AG04450 (cell line): ENCODE measurements at regions not wholly inside any gene's neighbourhood (a gene's known extent, or its start where the extent isn't known, plus 50 kb on each side); places are given as distances from the start of the nearest gene placed in this dataset.

Experiments used
- CTCF ChIA-PET: fragments of 300-600, 350-600 bp; formaldehyde crosslinking; extraction: SDS; loops from one replicate; lab custom pipeline; 2022; ENCODE audit warnings: antibody characterized with exemption, inconsistent platforms; lab: Charles Lee
- POLR2A ChIA-PET: fragments of 350-600 bp; formaldehyde crosslinking; extraction: SDS; loops from one replicate; lab custom pipeline; 2021; ENCODE audit warnings: antibody characterized with exemption, inconsistent platforms; lab: Yijun Ruan, JAX
- DNase-seq: peaks from one replicate; pipeline ENCODE4 v3.0.0-alpha.2; 2011; ENCODE audit warnings: low read depth, low spot score
- H3K27ac ChIP-seq: one replicate; pipeline ENCODE4 v1.5.1; 2012; ENCODE audit warnings: low read depth, low read length, control low read depth
- H3K27me3 ChIP-seq: one replicate; pipeline ENCODE4 v1.6.0; 2012; ENCODE audit warnings: low read length; ENCODE audit not compliant: control insufficient read depth, insufficient read depth
- H3K4me3 ChIP-seq: 2 replicates; pipeline ENCODE4 v1.5.1; 2011; ENCODE audit warnings: mild to moderate bottlenecking, low read depth, low read length, control low read depth
- H3K9me3 ChIP-seq: 2 replicates; pipeline ENCODE4 v1.5.1; 2012; ENCODE audit warnings: low read length; ENCODE audit not compliant: control insufficient read depth, insufficient read depth
- CTCF ChIP-seq: IDR thresholded peaks from 2 replicates; pipeline ENCODE4 v1.5.1; 2011; ENCODE audit warnings: low read depth, low read length, control low read depth, inconsistent platforms

GRCh38 chr5:81820863-81821262, 70.0 kb upstream of the SSBP2 start:
- CTCF ChIA-PET: no interaction called here
- no peak for TF ChIP-seq CTCF

GRCh38 chr5:81820318-81820636, 69.4 kb upstream of the SSBP2 start:
- no peak for DNase-seq
- ChIA-PET POLR2A (no interaction called here), CTCF (no interaction called here)
- Histone ChIP-seq H3K4me3 (no peak overlapping the region), H3K9me3 (peaks cover 4% of the 10 kb centered on the region; the same call in 1 of the 2 replicates), H3K27me3 (no peaks in the 10 kb centered on the region), H3K27ac (no peak overlapping the region)
- no peak for TF ChIP-seq CTCF

More at GRCh38 chr5:81820863-81821262, 70.0 kb upstream of the SSBP2 start:
- H3K4me3 ChIP-seq: no peak overlapping the region
- DNase-seq: no peak
- no peak overlapping the region for H3K27ac ChIP-seq
- peaks cover 4% of the 10 kb centered on the region; the same call in 1 of the 2 replicates for H3K9me3 ChIP-seq
- no peaks in the 10 kb centered on the region for H3K27me3 ChIP-seq
- POLR2A ChIA-PET: no interaction called here

GRCh38 chr5:81819556-81820317, 68.8 kb upstream of the SSBP2 start:
- peaks cover 4% of the 10 kb centered on the region; the same call in 1 of the 2 replicates for H3K9me3 ChIP-seq
- CTCF ChIA-PET: no interaction called here
- TF ChIP-seq CTCF: no peak
- H3K27ac ChIP-seq: no peak overlapping the region
- POLR2A ChIA-PET: no interaction called here
- H3K27me3 ChIP-seq: no peaks in the 10 kb centered on the region
- H3K4me3 ChIP-seq: no peak overlapping the region
- DNase-seq: no peak

- H3K9me3 ChIP-seq: no peaks in the 10 kb centered on the region; the same call in 1 of the 2 replicates
- H3K4me3 ChIP-seq: no peak overlapping the region
- TF ChIP-seq CTCF: no peak
- no peak overlapping the region for H3K27ac ChIP-seq
- CTCF ChIA-PET: no interaction called here
- DNase-seq: no peak
- POLR2A ChIA-PET: no interaction called here
- no peaks in the 10 kb centered on the region for H3K27me3 ChIP-seq
Observed at GRCh38 chr5:81817980-81818379, 67.1 kb upstream of the SSBP2 start.

GRCh38 chr5:81817086-81817485, 66.2 kb upstream of the SSBP2 start:
- POLR2A ChIA-PET: no interaction called here
- H3K27me3 ChIP-seq: no peaks in the 10 kb centered on the region
- no peak overlapping the region for H3K4me3 ChIP-seq
- TF ChIP-seq CTCF: no peak
- no peak for DNase-seq
- CTCF ChIA-PET: no interaction called here
- H3K27ac ChIP-seq: no peak overlapping the region
- no peaks in the 10 kb centered on the region for H3K9me3 ChIP-seq
